Gastrocnemius medialis (tissue), 4 donors: ENCODE measurements at regions not wholly inside any gene's neighbourhood (a gene's known extent, or its start where the extent isn't known, plus 50 kb on each side); places are given as distances from the start of the nearest gene placed in this dataset.

Experiments
- ATAC-seq, 2 donors: fragments of 150-250 bp; one replicate each; pipeline ENCODE4 v1.9.1; 2016
- DNase-seq, 2 donors: peaks; one replicate each; pipeline ENCODE4 v3.0.0-alpha.2; 2019
- H3K27ac ChIP-seq, 4 donors: fragments of 200-600 bp; sonication (generic); 1 replicate in 1 of 4; 2 replicates in 3 of 4; pipeline ENCODE4 v1.5.1; 2016 to 2018; ENCODE audit warnings: mild to moderate bottlenecking in 2 of 4, moderate library complexity in 1 of 4
- H3K27me3 ChIP-seq, 3 donors: fragments of 200-600 bp; sonication (generic) in 2 of 3; 1 replicate in 1 of 3; 2 replicates in 2 of 3; pipeline versions ENCODE4 v1.5.1 to v1.6.0; 2016 to 2019; ENCODE audit warnings: mild to moderate bottlenecking in 1 of 3, moderate library complexity in 1 of 3
- H3K36me3 ChIP-seq, 2 donors: fragments of 200-600 bp; sonication (generic) in 1 of 2; one replicate each; pipeline ENCODE4 v1.5.1; 2017 to 2018
- H3K4me1 ChIP-seq, 2 donors: fragments of 200-600 bp; sonication (generic) in 1 of 2; one replicate each; pipeline ENCODE4 v1.5.1; 2016 to 2017; ENCODE audit warnings: mild to moderate bottlenecking in 2 of 2
- H3K4me3 ChIP-seq, 4 donors: fragments of 200-600 bp; sonication (generic) in 3 of 4; 1 replicate in 1 of 4; 2 replicates in 3 of 4; pipeline ENCODE4 v1.5.1; 2016 to 2019; ENCODE audit warnings: mild to moderate bottlenecking in 2 of 4
- H3K9me3 ChIP-seq, 3 donors: fragments of 200-600 bp; sonication (generic) in 2 of 3; 1 replicate in 1 of 3; 2 replicates in 2 of 3; pipeline ENCODE4 v1.5.1; 2016 to 2019
- CTCF ChIP-seq, 5 experiments: fragments of 450-650 bp in 3 of 5; fragments of 200-600 bp in 2 of 5; sonication (generic) in 2 of 5; IDR thresholded peaks in 4 of 5; conservative IDR thresholded peaks in 1 of 5; 1 replicate in 4 of 5; 2 replicates in 1 of 5; pipeline ENCODE4 v1.5.1; 2016 to 2019; ENCODE audit warnings: antibody characterized with exemption in 5 of 5, mild to moderate bottlenecking in 3 of 5, moderate library complexity in 3 of 5
- POLR2A ChIP-seq, 2 donors: fragments of 450-650 bp; IDR thresholded peaks; one replicate each; pipeline ENCODE4 v1.6.1; 2017; ENCODE audit warnings: antibody characterized with exemption in 2 of 2, mild to moderate bottlenecking in 2 of 2, moderate library complexity in 2 of 2
- in situ Hi-C, 4 donors: fragments of 200-750 bp; cut with MboI; loops; one replicate each; pipeline versions ENCODE4 v1.15.0 to v1.8.0; 2017; ENCODE audit warnings: low sequenced_read_pairs in 4 of 4
- intact Hi-C: fragments of 100-400 bp; cut with DNase I; formaldehyde crosslinking; loops from one replicate; pipeline ENCODE4 v1.15.1; 2023; ENCODE audit warnings: low total_unique reads

GRCh38 chr3:61497463-61497862, 63.9 kb upstream of the PTPRG start:
- intact Hi-C loops = no loop called here

GRCh38 chr3:61505197-61505596, 56.2 kb upstream of the PTPRG start:
- no peaks in the 10 kb centered on the region for H3K27me3 ChIP-seq
- in situ Hi-C loops = no loop called here
- no peaks in the 10 kb centered on the region for H3K9me3 ChIP-seq
- DNase-seq = no peak
- H3K36me3 ChIP-seq = no peaks in the 10 kb centered on the region
- intact Hi-C loops = no loop called here
- ATAC-seq = no peak
- no peak overlapping the region for H3K4me3 ChIP-seq
- no peak for TF ChIP-seq CTCF (IDR thresholded peaks at IDR 0.05 in 4 of 5, conservative IDR thresholded peaks at IDR 0.05 in 1 of 5)
- no peak for TF ChIP-seq POLR2A (IDR thresholded peaks at IDR 0.05)
- H3K4me1 ChIP-seq = no peaks in the 10 kb centered on the region
- no peak overlapping the region for H3K27ac ChIP-seq

More at GRCh38 chr3:61497463-61497862, 63.9 kb upstream of the PTPRG start:
- in situ Hi-C loops = no loop called here
- Histone ChIP-seq H3K27me3 (no peaks in the 10 kb centered on the region), H3K36me3 (no peaks in the 10 kb centered on the region), H3K4me1 (peaks cover 10 to 15% of the 10 kb centered on the region in 2 donors), H3K27ac (no peak overlapping the region), H3K9me3 (no peaks in the 10 kb centered on the region), H3K4me3 (no peak overlapping the region)
- DNase-seq (no peak), ATAC-seq (no peak)
- TF ChIP-seq POLR2A (IDR thresholded peaks at IDR 0.05) (no peak), CTCF (IDR thresholded peaks at IDR 0.05 in 4 of 5, conservative IDR thresholded peaks at IDR 0.05 in 1 of 5) (no peak)

GRCh38 chr3:61507946-61508345, 53.4 kb upstream of the PTPRG start:
- in situ Hi-C loops = no loop called here
- H3K27me3 ChIP-seq = no peaks in the 10 kb centered on the region
- no peak for DNase-seq
- no peaks in the 10 kb centered on the region for H3K9me3 ChIP-seq
- H3K36me3 ChIP-seq = no peaks in the 10 kb centered on the region
- no peaks in the 10 kb centered on the region for H3K4me1 ChIP-seq
- TF ChIP-seq CTCF (IDR thresholded peaks at IDR 0.05 in 4 of 5, conservative IDR thresholded peaks at IDR 0.05 in 1 of 5) = no peak
- TF ChIP-seq POLR2A (IDR thresholded peaks at IDR 0.05) = no peak
- H3K27ac ChIP-seq = no peak overlapping the region
- no peak overlapping the region for H3K4me3 ChIP-seq
- no peak for ATAC-seq
- intact Hi-C loops = no loop called here
